Bone marrow (tissue), 2 donors: ENCODE measurements at regions not wholly inside any gene's neighbourhood (a gene's known extent, or its start where the extent isn't known, plus 50 kb on each side); places are given as distances from the start of the nearest gene placed in this dataset.

Experiments
- DNase-seq, 2 donors: peaks; one replicate each; lab custom pipeline; 2025; lab: John Stamatoyannopoulos, UW

DNA sequence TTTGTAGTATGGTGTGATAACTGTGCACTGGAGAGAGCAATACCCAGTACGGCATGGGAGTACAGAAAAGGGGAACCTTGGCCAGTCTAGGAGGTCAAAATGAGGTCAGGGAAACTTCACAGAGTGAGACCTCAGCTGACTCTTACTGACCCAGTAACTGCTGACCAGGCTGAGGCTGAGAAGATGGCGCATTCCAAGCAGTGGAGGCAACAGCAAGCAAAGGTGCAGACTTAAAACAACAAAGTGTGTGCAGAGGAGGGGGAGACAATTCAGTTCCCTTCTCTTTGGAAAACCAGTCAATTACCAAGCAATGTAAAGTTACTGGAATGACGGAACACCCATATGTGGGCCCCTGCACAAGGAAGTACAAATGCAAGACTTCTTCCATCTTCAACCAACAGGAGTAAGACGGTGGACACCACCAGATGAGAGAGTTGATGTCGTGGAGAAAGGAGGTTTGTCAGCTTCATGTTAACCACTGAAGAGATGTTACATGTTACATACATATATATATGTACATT lies 54.6 kb upstream of the PRDX6 start:
- DNase-seq: no peak

GRCh38 chr1:173423291-173423690 lies 53.8 kb upstream of the PRDX6 start:
- DNase-seq: no peak

DNA sequence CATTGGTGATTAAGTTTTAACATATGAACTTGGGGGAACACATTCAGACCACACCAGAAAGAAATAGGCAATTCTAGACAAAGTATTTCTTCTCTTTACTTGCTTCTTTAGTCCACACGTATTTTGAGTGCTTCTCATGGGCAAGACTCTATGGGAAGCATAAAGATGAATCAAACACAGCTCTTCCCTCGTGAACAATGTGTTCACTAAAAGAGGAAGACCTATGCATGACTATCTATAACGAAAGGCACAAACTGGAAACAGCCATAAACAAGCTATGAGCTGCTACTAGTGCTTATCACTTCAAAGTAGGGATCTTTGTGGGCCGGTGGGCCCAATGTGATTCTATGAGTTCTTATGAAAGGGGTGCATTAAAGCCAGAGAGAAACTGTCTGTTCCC lies 53.0 kb upstream of the PRDX6 start:
- DNase-seq: no peak

DNA sequence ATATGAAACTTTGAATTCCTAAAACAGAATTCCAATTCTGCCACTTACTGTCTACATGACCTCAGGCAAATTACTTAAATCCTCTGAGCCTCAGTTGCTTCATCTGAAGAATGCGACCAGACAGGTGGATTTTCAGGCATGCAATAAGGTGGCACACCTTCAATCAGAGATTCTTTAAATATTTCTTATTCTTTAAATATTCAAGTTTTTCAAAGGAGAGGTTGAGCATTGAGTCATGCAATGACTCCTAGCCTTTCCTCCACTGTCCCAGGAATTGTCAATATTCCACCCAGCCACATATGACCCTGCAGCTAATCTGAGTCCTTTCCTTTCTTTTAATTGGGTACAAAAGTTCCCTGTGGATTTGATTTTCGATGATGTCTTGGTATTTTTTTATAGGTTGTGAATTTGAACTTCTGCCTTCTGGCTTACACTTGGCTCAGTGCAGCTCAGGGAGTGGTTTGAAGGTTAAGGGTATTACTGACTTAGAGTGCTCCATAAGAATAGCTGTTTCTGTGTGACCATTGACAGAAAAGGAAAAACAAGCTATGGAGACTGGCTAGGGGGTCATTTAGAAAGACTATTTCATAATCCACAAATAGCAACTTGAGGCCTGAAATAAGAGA lies 52.2 kb upstream of the PRDX6 start:
- no peak for DNase-seq

DNA sequence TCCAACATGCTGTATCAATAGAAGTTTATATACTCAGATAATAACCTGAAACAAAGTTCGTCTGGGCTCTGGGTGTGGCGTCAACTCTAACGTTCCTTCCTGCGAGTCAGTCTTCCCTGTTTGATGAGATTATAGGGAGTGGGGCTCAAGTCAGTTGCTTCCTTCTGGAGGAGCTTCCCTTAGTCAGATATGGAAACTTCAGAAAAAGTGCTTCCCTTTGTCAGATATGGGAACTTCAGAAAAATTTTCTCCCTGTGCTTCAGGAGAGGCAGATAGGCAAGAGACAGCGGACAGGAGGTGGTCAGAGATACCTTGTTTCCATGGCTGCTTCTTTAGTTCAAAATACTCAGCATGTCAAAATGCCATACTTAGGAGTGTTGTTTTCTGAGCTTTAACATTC lies 51.1 kb upstream of the PRDX6 start:
- no peak for DNase-seq

DNA sequence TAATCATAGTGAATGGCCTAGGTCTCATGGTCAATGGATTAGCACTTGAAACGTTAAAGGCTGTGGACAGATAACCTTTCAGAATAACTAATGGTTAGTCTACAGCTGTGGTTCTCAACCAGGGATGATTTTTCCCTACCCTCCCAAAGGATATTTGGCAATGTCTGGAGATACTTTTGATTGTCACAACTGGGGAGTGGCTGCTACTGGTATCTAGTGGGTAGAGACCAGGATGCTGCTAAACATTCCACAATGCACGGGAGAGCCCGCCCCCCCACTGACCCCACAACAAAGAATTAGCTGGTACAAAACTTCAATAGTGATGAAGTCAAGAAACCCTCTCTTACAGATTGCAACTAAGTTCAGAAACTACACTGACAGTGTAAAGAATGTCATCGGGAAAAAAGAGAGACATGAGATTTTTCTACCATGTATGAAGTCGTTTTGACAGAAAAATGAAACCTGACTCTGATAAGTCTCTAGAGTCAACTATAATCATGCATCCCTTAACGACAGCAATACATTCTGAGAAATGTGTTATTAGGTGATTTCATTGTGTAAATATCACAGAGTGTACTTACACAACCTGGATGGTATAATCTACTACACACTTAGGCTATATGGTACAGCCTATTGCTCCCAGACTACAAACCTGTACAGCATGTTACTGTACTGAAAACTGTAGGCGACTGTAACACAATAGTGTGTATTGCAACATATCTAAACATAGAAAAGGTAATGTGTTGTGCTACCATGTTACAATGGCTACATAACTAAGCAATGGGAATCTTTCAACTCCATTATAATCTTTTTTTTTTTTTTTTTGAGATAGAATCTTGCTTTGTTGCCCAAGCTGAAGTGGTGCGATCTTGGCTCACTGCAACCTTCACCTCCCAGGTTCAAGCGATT lies 49.7 kb upstream of the PRDX6 start:
- no peak for DNase-seq
